Non-pigmented ciliary epithelial cell (primary cell): ENCODE measurements at regions not wholly inside any gene's neighbourhood (a gene's known extent, or its start where the extent isn't known, plus 50 kb on each side); places are given as distances from the start of the nearest gene placed in this dataset.
"Not testable (repeated sequence)": the region's sequence is repeated elsewhere in the genome, so short reads cannot be mapped to it uniquely, and the experiment has no call there.

Source experiments
- DNase-seq: peaks from one replicate; pipeline ENCODE4 v3.0.0-alpha.2; 2010; ENCODE audit warnings: low read depth

DNA sequence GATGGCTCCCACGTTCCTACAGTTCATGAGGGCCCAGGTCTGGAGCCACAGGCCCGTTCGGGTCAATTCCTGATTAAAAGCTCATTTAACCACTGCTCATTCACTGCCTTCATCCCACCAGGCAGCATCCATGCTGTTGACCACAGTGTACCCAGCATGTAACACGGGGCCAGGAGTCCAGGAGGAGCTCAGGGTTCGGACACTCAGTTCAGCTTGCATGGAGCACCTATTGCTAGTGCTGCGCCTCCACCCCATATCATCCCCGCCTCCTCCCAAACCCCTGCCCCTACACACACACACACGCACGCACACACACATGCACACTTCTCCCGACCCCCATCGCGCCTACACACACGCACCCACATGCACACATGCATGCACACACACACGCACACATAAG is 72.9 kb upstream of the SNTG2 start:
- no peak for DNase-seq

DNA sequence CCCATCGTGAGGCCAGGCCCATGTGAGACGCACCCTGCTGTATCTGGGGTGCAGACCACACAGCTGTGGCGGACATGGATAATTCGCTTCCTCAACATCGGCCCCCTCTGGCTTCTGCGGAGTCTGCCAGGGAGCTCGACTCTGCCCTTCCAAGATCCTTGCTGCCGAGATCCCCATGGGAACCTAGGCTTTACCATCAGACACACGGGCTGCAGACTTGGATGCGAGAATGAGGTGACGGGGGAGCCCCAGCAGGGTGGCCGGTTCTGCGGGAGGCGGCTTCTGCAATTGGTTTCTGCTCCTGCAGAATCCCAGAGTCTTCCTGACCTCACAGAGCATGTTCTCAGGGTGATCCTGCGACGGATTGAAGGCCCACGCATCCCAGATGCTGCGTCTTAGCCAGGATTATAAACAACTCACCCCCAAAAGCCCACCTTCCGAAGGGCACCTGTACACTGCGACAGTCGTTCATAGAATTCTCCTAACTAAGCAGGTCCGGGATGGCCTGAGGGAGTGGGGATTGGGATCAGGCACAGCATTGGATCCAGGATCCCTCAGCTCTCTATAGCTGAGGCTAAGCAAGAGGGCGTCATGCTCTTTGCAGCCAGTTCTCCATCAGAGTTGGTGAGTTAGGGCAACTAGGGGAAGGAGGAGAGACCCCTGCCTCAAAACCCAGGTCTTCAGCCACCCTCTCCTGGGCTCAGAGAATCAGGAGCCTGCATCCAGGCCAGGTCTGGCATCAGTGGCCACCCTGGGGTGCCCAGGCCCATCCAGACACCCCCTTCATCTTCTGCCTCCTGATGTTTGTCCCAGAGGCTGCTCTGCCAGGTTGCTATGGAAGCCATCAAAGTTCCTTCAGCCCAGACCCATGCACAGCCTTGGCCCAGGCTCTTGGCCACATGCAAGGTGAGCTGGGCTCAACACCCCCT is 74.7 kb upstream of the SNTG2 start:
- no peak for DNase-seq

DNA sequence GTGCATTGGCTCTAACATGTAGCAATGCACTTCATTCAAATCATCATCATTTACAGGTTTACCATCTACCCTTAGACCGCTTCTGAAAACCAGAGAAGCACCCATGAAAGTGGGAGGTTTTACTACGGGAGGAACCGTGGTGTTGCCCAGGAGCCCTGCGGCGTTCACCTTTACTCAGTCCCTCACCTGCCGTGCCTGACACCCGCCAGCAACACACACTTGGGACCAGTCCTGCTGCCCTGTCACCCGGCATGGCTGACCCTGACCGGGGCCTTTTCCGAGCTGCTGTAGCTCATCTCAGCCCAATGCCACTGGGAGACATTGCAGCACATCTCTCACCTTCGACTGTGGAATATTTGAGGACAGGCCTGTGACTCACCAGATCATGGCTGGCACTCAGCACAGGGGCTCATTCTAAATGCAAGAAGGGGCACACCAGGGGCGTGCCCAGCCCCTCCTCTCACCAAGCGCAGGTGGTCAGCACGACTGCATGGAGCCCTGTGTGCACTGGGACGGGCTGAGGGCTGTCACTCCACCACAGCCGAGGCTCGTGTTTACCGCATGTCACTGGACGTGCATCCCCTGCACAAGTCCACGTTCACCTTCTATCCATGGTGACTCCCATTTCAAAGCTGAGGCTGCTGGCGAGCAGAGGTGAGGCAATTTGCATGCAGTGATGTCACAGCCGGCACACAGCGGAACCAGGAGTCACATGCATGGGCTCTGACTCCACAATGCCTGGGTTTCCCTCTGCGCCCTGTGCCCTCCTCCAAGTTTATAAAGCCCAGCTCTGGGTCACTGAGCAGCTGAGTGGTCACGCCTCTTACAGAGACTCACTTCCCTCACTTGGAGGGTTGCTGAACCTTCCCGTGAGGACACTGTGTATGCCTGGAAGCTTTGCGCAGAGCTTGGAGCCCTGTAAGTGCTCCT is 76.7 kb upstream of the SNTG2 start:
- no peak for DNase-seq

DNA sequence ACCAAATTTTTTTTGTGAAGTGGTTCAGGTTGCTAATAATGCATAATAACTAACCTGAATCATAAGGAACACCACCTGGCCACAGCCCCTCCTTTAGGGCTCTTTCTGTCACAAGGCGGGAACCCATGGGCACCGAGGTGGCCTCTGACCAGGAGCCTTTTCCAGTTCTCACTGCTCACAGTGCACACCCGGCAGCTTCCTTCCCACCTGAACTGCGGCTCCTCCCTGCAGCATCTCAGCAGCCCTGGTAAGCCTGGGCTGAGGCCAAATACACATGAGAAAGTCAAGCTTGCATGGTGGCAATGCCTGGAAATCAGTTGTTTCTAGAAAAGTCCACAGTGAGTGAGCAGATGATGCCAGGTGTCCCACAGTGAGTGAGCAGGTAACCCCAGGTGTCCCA is 77.6 kb upstream of the SNTG2 start:
- DNase-seq = no peak

DNA sequence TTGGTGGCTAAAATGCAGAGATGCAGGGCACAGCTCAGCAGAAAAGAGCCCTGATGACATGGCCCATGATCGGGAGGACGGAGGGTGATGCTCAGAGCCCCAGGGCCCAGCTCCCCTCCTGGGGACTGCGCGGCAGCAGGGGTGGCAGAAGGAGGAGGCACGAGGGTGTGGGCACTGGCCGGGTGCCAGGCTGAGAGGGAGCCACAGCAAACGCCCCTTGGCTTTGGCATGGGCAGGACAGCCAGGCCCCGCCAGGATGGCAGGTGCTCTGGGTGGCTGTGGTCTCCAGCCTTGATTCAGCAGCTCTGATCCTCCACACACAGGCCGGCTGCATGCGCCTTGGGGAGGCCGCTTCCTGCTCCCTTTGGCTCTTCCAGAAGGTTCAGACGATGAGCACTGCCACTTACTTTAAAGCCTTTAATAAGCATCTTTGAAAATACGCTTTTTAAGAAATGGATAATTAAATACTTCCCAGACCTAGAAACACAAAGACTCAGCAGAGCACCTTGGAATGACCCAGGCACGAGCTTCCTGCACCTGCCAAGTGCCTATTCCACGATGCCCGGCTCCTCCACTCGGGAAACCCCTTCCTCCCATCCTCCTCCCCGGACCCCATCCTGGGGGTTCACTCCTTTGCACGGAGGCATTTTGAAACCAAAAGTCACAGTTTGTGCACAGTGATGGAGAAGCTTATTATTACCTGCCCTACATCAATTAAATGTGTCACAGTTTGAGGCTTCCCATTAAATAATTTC is 78.5 kb upstream of the SNTG2 start:
- DNase-seq = no peak

DNA sequence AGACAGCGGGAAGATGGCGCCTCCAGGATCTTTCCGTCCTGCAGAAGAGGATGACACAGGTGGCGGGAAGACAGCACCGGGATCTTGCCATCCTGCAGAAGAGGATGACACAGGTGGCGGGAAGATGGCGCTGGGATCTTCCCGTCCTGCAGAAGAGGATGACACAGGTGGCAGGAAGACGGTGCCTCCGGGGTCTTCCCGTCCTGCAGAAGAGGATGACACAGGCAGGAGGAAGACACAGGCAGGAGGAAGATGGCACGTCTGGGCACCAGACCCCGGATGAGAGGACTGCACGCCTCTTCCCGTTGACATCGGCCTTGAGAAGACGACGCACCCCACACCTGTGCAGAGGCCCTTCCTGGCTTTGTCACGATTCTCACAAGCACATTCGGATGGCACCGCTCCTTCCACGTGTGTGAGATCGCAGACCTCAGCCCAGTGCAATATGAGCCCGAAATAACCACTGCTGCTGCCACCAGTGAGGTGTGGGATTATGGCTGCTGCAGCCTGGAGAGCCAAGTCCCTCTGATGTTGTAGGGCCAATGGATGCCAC is 79.4 kb upstream of the SNTG2 start:
- no peak for DNase-seq

DNA sequence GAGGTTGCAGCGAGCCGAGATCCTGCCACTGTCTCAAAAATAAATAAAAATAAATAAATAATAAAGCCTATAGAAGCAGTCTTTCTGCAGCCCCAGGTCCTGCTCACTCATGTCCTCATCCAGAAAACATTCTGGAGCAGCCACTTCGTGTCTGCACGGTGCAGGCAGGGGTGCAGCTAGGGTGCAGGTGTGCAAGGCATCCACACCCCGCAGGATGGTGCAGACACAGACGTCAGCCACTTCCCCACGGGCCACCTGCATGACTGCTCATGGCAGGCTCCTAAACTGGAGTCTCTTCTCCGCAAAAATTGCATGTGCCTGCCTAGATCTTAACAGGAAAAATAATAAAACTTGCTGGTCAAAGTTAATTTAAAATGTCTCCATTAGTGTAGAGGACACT is 80.2 kb upstream of the SNTG2 start:
- no peak for DNase-seq

DNA sequence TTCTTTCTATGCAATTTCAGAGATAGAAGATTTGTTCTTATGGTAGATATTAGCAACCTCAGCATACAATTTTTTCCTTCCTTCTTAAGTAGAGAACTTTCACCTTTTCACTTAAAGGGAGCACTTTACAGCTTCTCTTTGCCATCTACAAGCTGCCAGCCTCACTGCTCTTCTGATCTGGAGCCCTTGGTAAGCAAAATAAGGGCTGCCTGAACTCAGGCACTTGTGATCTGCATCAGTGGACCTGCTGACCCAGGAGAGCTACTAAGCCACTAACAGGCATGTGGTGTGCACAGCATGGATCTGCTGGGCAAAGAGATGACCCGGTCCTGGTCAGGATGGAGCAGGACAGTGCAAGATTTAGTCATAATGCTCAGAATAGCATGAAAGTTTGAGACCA is 80.8 kb upstream of the SNTG2 start:
- DNase-seq = no peak

DNA sequence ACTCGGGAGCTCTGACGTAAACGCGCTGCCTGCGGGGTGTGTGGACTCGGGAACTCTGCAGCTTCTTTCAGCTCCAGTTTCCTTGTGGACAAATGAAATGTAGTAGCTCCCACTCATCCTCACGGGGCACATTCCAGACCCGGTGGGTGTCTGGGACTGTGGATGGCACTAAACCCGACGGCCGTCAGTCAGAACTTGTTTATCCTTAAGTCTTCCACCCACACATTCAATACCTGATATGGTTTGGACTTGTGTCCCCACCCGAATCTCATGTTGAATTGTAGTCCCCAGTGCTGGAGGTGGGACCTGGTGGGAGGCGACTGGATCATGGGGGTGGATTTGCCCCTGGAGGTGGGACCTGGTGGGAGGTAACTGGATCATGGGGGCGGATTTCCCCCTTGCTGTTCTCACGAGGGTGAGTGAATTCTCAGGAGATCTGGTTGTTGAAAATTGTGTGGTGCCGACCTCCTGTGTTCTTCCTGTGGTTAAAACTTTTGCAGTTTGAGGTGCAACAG is 81.2 kb upstream of the SNTG2 start:
- DNase-seq = no peak

DNA sequence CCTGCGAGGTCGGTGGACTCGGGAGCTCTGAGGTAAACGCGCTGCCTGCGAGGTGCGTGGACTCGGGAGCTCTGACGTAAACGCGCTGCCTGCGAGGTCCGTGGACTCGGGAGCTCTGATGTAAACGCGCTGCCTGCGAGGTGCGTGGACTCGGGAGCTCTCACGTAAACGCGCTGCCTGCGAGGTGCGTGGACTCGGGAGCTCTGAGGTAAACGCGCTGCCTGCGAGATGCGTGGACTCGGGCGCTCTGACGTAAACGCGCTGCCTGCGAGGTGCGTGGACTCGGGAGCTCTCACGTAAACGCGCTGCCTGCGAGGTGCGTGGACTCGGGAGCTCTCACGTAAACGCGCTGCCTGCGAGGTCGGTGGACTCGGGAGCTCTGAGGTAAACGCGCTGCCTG is 81.8 kb upstream of the SNTG2 start:
- DNase-seq = not testable (repeated sequence)

DNA sequence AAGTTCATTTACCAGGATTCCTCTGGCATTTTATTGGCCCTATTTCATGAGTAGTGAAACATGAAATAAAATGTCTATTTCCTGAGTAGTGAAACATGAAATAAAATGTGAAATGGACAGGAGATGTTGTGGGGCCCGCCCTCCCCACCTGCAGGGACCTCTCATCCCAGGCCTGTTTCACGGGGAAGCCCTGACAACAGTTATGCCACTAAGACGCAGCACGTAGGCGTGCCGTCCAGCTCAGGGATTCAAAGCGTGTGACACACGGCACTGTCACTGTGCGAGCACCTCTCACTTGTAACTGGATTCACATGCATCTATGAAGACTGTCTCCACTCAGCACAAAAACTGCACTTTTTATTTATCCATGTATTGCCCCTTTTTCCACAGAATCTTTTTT is 83.4 kb upstream of the SNTG2 start:
- no peak for DNase-seq

DNA sequence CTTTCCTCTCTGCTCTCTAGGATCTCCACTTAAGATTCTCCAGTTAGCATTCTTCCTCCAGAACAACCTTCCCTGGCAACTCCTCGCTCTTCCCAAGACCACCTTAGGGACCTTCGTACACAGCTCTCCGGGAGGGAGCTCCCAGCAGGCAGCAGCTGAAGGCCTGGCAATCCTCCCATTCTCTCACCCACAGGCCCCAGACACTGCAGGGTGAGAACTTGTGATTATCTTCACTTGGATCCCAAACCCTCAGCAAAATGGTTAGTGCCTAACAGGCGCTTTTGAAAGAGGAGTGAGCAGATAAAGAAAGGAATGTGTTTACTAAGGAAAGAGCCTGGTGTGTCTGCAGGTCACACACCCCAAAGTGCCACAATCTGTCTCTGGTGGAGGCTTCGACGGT is 83.8 kb upstream of the SNTG2 start:
- DNase-seq = no peak

DNA sequence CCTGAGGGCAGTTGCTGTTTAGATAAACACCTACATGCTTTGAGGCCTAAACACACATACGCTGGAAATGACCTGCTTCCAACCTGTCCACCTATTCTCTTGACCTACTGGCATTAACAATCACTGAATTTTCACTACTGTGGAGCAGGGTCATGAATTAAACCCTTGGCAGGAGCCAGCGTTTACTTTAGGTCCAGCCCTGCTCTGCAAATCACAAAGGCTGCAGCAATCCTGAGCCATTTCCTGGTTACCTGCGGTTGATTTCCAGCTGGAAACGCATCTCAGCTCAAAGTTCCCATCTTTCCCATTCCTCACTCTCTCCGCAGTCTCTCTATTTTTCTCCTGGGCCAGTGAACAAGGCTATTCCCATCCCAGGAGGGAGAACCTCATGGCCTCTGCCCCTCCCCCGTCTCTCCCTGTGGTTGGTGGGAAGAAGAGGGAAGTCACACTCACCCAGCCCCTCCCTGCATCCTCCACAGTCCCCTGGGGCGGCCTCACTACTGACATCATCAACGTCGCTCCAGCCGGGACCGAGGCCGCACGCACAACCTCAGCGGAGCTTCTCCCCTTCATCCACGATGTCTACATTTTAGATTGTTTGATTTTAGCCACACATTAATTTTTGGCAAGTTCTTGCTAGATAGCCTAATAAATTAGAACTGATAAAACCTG is 84.5 kb upstream of the SNTG2 start:
- DNase-seq = no peak

DNA sequence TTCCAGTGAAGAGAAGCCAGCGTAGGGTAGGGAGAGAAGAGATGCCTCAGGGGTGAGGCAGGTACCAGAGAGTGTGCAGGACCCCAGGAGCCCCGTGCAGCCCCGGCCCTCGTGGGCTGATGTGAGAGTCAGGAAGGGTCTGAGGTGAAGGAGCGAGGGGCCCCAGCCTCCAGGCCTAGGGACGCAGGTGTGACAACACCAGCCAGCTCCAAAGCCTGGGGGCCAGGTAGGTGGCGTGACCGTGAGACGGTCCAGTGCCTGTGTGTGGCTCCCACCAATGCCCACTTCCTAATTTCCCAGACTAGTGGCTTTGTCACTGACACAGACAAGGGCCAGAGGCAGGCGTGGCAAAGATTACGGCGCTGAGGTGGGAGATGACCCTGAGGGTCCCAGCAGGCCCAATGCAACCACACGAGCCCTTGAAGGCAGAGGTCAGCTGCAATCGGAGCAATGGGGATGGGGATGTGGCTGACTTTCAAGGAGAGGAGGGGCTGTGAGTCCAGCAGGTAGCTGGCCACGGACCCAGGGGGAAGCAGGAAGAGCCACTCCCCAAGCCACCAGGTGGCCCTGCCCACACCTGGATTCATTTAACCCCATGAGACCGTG is 86.0 kb upstream of the SNTG2 start:
- DNase-seq = no peak

DNA sequence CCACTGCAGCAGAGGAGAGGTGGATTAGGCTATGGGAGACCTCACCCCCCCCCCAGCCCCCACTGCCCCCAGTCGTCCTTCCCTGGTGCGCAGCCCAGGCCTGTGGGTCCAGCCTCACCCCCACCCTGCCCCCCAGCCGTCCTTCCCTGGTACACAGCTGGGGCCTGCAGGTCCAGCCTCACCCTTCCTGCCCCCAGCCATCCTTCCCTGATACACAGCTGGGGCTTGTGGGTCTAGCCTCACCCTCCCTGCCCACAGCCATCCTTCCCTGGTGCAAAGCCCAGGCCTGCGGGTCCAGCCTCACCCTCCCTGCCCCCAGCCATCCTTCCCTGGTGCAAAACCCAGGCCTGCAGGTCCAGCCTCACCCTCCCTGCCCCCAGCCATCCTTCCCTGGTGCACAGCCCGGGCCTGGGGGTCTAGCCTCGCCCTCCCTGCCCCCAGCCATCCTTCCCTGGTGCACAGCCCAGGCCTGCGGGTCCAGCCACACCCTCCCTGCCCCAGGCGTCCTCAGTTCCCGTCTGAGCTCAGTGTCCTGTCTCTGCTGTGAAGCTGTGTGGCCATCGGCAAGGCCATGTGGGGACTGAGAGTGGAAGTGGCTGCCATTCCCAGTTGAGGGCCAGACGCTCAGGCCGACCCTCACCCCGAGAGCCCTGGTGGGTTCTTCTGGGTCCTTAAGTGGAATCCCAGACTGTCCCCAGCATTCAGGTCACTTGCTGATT is 86.8 kb upstream of the SNTG2 start:
- no peak for DNase-seq

DNA sequence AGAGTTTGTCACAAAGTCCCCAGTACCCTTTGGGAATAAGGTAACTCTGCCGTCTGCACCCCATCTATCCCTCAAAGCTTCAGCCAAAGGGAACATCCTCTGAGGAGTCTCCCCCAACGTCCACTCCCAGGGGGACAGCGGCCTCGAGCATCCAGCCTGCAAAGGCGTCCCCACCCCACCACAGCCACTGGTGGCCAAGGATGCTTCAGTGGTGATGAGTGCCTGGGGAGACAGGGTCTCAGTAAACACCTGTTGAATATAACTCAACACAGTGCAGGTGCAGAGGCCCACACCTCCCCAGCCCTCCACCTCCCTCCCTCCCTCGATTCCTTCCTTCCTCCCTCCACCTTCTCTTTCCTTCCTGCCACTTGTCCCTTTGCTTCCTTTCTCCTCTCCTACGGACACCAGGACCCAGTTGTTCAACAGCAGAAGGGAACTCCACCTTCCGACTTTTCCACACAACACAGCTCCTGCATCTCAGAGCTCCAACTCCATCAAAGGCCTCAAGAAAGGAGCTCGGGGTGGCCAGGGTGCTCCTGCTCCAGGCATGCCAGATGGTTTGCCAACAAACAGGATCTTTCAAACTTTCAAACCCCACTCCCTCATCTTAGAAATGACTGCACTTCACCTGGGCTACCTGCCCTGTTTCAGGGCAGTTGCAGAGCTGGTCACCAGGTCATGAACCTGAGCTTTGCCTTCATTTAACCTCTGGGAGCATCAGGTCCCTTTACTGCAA is 87.8 kb upstream of the SNTG2 start:
- no peak for DNase-seq

DNA sequence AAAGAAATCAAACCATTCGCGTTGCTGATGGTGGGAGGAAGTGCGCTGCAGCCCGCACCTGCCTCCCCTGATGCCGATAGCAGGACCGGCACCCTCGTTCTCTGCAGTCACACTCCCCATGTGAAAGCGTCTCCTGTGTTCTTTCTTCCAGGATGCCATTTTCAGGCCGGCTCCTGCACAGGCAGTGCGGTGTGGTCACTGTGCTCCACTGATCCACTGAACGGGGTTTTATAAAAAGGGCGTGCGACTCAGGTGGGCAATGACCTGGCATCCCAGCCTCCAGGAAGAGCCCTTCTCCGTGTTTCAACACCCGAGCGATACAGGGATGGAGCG is 88.3 kb upstream of the SNTG2 start:
- DNase-seq = no peak

DNA sequence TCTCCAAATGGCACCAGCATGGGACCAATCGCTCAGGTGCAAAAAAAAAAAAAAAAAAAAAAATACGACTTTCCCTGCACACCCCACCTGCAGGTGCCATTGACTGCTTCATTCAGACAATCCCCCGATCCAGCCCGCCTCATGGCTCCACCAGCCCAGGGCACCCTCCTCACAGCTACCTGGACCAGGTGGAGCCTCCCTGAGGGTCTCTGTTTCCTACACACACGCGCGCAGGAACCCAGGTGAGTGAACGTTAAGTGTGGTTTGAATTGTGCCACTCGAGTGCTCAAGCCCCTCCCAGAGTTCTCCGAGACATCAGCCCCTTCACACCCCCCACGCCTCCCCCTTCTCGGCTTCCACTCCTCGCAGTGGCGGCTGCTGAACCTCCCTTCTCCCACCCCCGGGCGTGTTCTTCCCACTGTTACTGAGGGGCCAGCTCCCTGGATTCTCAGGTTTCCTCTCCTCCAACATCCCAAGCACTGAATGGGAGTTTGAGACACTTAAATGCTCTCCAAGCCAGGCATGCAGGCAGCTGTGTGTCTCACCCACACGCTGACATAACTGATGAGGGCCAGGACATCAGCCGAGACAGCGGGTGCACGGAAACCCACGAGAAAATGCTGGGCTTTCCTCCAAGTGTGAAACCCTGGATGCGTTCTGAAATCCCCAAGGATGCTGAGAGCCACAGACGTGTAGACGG is 88.8 kb upstream of the SNTG2 start:
- DNase-seq = no peak

DNA sequence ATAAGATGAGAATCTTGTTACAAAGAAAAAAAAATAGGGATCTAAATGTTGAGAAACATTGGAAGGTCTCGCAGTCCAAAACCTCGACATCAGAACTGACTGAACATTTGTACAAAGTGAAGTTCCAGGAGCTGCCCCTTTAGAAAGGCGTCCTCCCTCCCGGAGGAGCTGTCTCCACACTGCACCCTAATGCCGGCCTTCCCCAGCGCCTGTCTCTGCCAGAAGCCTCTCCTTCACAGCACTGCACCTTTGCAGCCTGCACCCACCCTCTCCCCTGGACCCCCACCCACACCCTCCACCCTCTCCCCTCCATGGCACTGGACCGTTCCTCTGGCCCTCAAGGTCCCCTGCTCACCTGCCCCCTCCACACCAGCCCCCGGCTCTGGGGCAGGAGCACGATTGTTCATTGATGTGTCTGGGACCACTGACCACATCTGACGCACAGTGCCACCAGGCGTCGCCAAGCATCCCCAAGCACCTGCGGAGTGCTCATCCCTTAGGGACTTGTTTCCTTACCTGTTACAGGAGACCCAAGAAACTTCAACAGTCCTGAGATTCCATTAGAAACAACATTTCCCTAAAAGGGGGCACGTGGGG is 90.3 kb upstream of the SNTG2 start:
- no peak for DNase-seq
